ENCODE measurements at regions not wholly inside any gene's neighbourhood (a gene's known extent, or its start where the extent isn't known, plus 50 kb on each side); places are given as distances from the start of the nearest gene placed in this dataset.
"Not testable (repeated sequence)": the region's sequence is repeated elsewhere in the genome, so short reads cannot be mapped to it uniquely, and the experiment has no call there.

- DNase-seq: no peak
These were observed 77.5 kb upstream of the KRAS start for GRCh38 chr12:25328072-25328712.

DNA sequence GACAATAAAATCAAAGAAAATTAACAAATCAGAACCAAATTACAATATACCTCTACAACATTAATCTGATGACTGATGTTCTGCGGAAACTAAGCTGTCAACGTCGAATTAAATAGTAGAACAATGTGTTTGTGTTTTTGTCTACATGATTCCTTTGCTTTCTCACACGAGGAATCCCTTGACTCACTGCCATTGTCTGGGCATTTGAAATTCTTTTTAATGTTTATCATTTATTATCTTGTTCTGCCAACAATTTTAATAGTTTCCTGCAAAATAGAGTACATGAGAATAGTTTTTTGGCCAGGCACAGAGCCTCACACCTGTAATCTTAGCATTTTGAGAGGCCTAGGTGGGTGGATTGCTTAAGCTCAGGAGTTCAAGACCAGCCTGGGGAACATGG lies 76.6 kb upstream of the KRAS start:
- no peak for DNase-seq

- no peak for DNase-seq
These were observed 75.6 kb upstream of the KRAS start for GRCh38 chr12:25326326-25326725.

DNA sequence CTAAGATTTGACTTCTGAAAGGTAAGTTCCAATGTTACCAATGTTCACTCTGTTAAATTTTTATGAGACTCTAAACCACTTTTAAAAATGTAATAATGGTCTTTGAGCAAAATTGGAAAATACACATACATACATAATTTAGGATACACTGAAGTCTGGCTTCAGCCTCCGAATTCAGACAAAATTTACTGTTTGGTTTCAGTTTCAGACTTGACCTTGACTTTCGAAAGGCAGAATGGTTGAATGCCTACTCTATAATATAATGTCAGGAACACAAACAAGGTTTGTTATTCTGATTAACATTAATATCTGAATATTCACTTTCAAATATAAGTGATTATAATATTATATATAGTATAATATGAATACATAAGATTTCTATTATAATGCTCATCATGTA lies 74.1 kb upstream of the KRAS start:
- no peak for DNase-seq

GRCh38 chr12:25323581-25323982 lies 72.9 kb upstream of the KRAS start:
- no peak for DNase-seq

- DNase-seq: no peak
These were observed 72.3 kb upstream of the KRAS start for GRCh38 chr12:25322918-25323531.

- DNase-seq: no peak
These were observed 71.6 kb upstream of the KRAS start for GRCh38 chr12:25322351-25322750.

GRCh38 chr12:25321772-25322171 lies 71.0 kb upstream of the KRAS start:
- no peak for DNase-seq

GRCh38 chr12:25320123-25321006 lies 69.6 kb upstream of the KRAS start:
- DNase-seq: no peak

DNA sequence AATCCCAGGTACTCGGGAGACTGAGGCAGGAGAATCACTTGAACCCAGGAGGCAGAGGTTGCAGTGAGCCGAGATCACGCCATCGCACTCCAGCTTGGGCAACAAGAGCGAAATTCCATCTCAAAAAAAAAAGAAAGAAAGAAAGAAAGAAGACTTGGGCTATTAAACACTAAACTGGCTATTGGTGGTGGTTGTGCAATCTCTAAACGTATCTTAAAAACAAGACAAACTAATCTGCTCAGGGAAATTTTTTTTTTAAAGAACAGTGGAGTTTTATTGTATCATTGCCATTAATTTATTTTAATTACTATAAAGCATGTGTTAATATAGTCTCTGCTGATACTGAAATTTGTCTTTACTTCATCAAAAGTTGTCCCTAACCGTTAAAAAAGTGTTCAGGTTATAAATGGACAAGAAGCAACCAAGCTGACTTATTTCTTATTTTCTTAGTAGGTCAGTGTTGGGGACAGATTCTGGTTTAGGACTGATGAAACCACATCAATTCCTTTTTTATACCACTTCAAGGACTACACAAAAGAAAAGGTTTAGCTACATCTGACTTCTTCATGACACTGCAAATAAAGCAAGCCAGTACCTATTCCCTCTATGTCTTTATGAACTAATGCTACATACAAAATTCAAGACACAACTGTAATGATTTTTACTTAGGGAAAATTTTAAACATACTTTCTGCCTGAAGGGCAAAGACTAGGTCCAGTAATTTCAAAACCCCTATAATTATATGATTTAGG lies 68.7 kb upstream of the KRAS start:
- no peak for DNase-seq

- no peak for DNase-seq
These were observed 66.8 kb upstream of the KRAS start for GRCh38 chr12:25317553-25317952.

- DNase-seq: no peak
These were observed 64.7 kb upstream of the KRAS start for GRCh38 chr12:25315388-25315787.

DNA sequence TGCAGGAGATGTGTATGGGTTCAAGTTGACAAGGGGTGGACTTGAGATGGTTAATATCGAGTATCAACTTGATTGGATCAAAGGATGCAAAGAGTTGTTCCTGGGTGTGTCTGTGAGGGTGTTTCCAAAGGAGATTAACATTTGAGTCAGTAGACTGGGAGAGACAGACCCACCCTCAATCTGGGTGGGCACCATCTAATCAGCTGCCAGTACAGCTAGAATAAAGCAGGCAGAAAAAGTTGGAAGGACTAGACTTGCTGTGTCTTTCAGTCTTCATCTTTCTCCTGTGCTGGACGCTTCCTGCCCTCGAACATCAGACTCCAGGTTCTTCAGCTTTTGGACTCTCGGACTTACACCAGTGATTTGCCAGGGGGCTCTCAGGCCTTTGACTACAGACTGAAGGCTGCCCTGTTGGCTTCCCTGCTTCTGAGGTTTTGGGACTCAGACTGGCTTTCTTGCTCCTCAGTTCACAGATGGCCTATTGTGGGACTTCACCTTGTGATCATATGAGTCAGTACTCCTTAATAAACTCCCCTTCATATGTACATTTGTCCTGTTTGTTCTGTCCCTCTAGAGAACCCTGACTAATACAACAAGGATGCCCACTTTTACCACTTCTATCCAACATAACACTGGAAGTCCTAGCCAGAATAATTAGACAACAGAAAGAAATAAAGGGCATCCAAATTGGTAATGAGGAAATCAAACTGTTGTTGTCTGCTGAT lies 62.7 kb upstream of the KRAS start:
- not testable (repeated sequence) for DNase-seq

DNA sequence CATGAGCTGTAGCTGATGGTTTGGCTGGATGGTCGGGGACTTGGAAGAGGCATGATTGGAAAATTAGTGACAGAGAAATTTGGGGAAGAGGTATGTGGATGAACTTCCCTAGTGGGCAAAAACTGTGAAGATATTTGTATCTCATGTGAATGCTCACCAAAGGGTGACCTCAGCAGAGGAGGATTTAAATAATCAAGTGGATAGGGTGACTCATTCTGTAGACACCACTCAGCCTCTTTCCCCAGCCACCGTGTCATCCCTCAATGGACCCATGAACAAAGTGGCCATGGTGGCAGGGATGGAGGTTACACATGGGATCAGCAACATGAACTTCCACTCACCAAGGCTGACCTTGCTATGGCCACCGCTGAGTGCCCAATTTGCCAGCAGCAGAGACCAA lies 60.8 kb upstream of the KRAS start:
- DNase-seq: no peak

DNA sequence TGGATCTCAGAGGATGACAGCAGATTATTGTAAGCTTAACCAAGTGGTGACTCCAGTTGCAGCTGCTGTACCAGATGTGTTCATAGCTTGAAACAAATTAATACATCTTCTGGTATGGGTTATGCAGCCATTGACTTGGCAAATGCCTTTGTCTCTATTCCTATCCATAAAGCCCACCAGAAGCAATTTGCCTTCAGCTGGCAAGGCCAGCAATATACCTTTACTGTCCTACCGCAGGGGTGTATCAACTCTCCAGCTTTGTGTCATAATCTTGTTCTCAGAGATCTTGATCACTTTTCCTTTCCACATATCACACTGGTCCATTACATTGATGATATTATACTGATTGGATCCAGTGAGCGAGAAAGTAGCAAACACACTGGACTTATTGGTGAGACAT lies 59.3 kb upstream of the KRAS start:
- DNase-seq: not testable (repeated sequence)

GRCh38 chr12:25308756-25309155 lies 58.0 kb upstream of the KRAS start:
- DNase-seq: no peak

DNA sequence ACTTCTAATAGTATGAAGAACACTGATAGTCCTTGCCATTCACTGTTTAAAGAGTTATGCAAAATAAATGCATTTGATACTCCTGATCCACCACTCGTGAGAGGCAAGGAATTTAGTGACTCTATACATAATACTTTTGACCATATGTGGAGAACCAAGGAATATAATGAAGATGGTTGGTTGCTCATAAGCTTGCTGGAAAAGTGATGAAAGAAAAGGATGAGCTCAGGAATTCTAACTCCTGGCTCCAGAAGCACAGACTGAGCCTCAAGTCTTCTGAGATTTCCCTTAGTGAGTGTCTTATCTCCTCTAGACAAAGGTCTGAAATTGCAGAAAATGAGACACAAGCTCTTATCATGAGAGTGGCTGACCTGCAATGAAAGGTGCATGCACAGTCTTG lies 57.1 kb upstream of the KRAS start:
- no peak for DNase-seq

- DNase-seq: no peak
These were observed 51.1 kb upstream of the KRAS start for GRCh38 chr12:25301798-25302197.
